Erythroblast (primary cell): ENCODE measurements at regions not wholly inside any gene's neighbourhood (a gene's known extent, or its start where the extent isn't known, plus 50 kb on each side); places are given as distances from the start of the nearest gene placed in this dataset.

ENCODE experiments used
- GATA1 ChIP-seq: IDR thresholded peaks from 2 replicates; pipeline ENCODE4 v1.6.1; 2011; ENCODE audit warnings: low read depth, mild to moderate bottlenecking, control low read depth, low read length, moderate library complexity
- POLR2A ChIP-seq: IDR thresholded peaks from 2 replicates; pipeline ENCODE4 v1.6.1; 2011; ENCODE audit warnings: mild to moderate bottlenecking, low read length

- TF ChIP-seq POLR2A (no peak), GATA1 (no peak)
These were observed 836.6 kb downstream of the SLC6A15 start for GRCh38 chr12:84075991-84076390.
